Transverse colon (tissue), 4 donors: ENCODE measurements at regions not wholly inside any gene's neighbourhood (a gene's known extent, or its start where the extent isn't known, plus 50 kb on each side); places are given as distances from the start of the nearest gene placed in this dataset.

Source experiments
- DNase-seq: peaks from one replicate; pipeline ENCODE4 v3.0.0-alpha.2; 2019
- H3K27ac ChIP-seq, 4 donors: fragments of 200-600 bp; sonication (generic); 2 replicates each; pipeline ENCODE4 v1.5.1; 2016 to 2018; ENCODE audit warnings: inconsistent platforms in 4 of 4
- H3K27me3 ChIP-seq: fragments of 200-600 bp; sonication (generic); 2 replicates; pipeline ENCODE4 v1.5.1; 2017; ENCODE audit warnings: inconsistent platforms
- H3K36me3 ChIP-seq, 4 donors: fragments of 200-600 bp; sonication (generic); 2 replicates each; pipeline ENCODE4 v1.5.1; 2017 to 2019; ENCODE audit warnings: inconsistent platforms in 4 of 4
- H3K4me1 ChIP-seq, 4 donors: fragments of 200-600 bp; sonication (generic); 2 replicates each; pipeline ENCODE4 v1.5.1; 2017 to 2020; ENCODE audit warnings: inconsistent platforms in 4 of 4
- H3K4me3 ChIP-seq, 4 donors: fragments of 200-600 bp; sonication (generic); 1 replicate in 1 of 4; 2 replicates in 3 of 4; pipeline versions ENCODE4 v1.5.1 to v1.6.1; 2017 to 2019; ENCODE audit warnings: inconsistent platforms in 4 of 4
- H3K9me3 ChIP-seq, 2 donors: fragments of 200-600 bp; sonication (generic); 2 replicates each; pipeline ENCODE4 v1.5.1; 2017 to 2019; ENCODE audit warnings: inconsistent platforms in 2 of 2
- CTCF ChIP-seq, 5 experiments: fragments of 200-600 bp in 3 of 5; fragments of 450-650 bp in 2 of 5; sonication (generic) in 3 of 5; IDR thresholded peaks; 1 replicate in 2 of 5; 2 replicates in 3 of 5; pipeline ENCODE4 v1.5.1; 2016 to 2017; ENCODE audit warnings: antibody characterized with exemption in 5 of 5, inconsistent platforms in 3 of 5, mild to moderate bottlenecking in 2 of 5, moderate library complexity in 1 of 5
- EP300 ChIP-seq: sonication (generic); formaldehyde crosslinking; IDR thresholded peaks from one replicate; pipeline ENCODE4 v1.6.1; 2017; ENCODE audit warnings: antibody characterized with exemption, low read depth
- POLR2A ChIP-seq: fragments of 450-650 bp; IDR thresholded peaks from one replicate; pipeline ENCODE4 v1.6.1; 2016; ENCODE audit warnings: antibody characterized with exemption, mild to moderate bottlenecking, moderate library complexity
- POLR2AphosphoS5 ChIP-seq, 3 donors: sonication (generic); formaldehyde crosslinking; IDR thresholded peaks; one replicate each; pipeline ENCODE4 v1.6.1; 2016; ENCODE audit warnings: antibody characterized with exemption in 3 of 3
- WGBS, 2 donors: methylation state at CpG; one replicate each; pipeline ENCODE4 v1.1.5; 2018; ENCODE audit warnings: low coverage in 1 of 2; 5-methylcytosine and 5-hydroxymethylcytosine counted together
- in situ Hi-C, 4 donors: fragments of 200-750 bp; cut with MboI; loops; one replicate each; pipeline versions ENCODE4 v1.15.0 to v1.15.1; 2017; ENCODE audit warnings: low sequenced_read_pairs in 3 of 4, low pct_ligation_motif_present in 1 of 4, low pct_unique_long_range_greater_than_20kb in 1 of 4
- intact Hi-C: fragments of 100-400 bp; cut with DNase I; formaldehyde crosslinking; loops from one replicate; pipeline ENCODE4 v1.15.1; 2023; ENCODE audit warnings: low total_unique reads

DNA sequence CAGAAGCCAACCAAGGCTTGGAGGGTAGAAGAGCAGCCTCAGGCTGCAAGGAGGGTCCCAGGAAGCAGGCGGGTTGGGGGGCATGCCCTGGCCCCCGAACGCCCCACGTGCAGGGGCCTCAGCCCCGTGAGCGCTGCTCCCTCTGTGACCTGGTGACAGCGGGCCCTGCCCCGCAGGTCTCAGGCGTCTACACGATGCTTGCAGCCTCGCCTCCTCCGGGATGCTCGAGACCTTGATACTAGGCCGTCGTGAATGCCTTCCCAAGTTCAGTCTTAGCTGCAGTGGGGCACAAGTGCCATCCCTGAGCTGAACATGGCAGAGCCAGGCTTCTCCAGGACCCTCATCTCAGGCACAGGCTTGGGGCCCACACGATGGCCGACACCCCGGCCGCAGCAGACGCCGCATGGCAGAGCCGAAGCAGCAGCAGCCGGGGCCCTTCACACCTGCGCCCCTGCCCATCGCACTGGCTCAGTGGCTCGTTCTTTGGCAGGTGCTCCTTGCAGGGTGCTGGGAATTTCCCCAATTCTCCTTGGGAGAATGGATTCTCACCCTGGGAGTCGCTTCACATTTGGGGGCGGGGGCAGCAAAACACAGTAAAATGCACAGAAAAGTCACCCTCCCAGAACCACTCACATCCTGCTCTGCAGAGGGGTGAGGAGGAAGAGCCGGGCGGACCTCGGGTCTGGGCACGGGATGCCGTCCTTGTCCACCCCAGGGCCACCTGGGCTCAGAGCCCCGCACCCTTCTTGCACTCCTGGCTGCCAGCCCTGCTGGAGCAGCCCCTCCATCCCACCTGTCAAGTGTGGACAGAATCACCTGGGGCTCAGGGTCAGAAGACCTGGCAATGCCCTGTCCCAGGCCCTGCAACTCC is 161.8 kb downstream of the DLL1 start:
- Histone ChIP-seq H3K9me3 (no peaks in the 10 kb centered on the region), H3K36me3 (no peaks in the 10 kb centered on the region), H3K4me3 (no peak overlapping the region), H3K27me3 (no peaks in the 10 kb centered on the region), H3K4me1 (peaks cover 0 to 15% (median 0%) of the 10 kb centered on the region in 4 donors), H3K27ac (no peak overlapping the region)
- intact Hi-C loops = no loop called here
- no peak for DNase-seq
- in situ Hi-C loops = no loop called here
- 91% methylated on average over 34 of the region's 34 CpGs; no CpG with 5 or more reads in 1 of the 2 donors for WGBS, 2 donors
- no peak for TF ChIP-seq EP300
- no peak for TF ChIP-seq POLR2A
- TF ChIP-seq CTCF (IDR thresholded peaks at IDR 0.05) = no peak
- TF ChIP-seq POLR2AphosphoS5 (IDR thresholded peaks at IDR 0.05) = no peak

- H3K27ac ChIP-seq = no peak overlapping the region
- H3K36me3 ChIP-seq = no peaks in the 10 kb centered on the region
- intact Hi-C loops (no loop called here), in situ Hi-C loops (no loop called here)
- peaks cover 0 to 15% (median 0%) of the 10 kb centered on the region in 4 donors for H3K4me1 ChIP-seq
- no peaks in the 10 kb centered on the region for H3K27me3 ChIP-seq
- no peaks in the 10 kb centered on the region for H3K9me3 ChIP-seq
- 92 to 100% methylated on average over 2 to 10 of the region's 10 CpGs for WGBS, 2 donors
- H3K4me3 ChIP-seq = no peak overlapping the region
- DNase-seq = no peak
- TF ChIP-seq EP300 (no peak), POLR2AphosphoS5 (IDR thresholded peaks at IDR 0.05) (no peak), CTCF (IDR thresholded peaks at IDR 0.05) (no peak), POLR2A (no peak)
Measured at GRCh38 chr6:170128346-170128745, 162.5 kb downstream of the DLL1 start.

GRCh38 chr6:170127151-170127550 is 163.7 kb downstream of the DLL1 start:
- H3K4me3 ChIP-seq = no peak overlapping the region
- no peaks in the 10 kb centered on the region for H3K36me3 ChIP-seq
- H3K27me3 ChIP-seq = no peaks in the 10 kb centered on the region
- no peak for DNase-seq
- peaks cover 0 to 15% (median 0%) of the 10 kb centered on the region in 4 donors for H3K4me1 ChIP-seq
- no peak overlapping the region for H3K27ac ChIP-seq
- TF ChIP-seq EP300 (no peak), POLR2AphosphoS5 (IDR thresholded peaks at IDR 0.05) (no peak), POLR2A (no peak), CTCF (IDR thresholded peaks at IDR 0.05) (no peak)
- intact Hi-C loops (no loop called here), in situ Hi-C loops (no loop called here)
- no peaks in the 10 kb centered on the region for H3K9me3 ChIP-seq
- 83 to 95% methylated on average over 3 to 8 of the region's 9 CpGs for WGBS, 2 donors

DNA sequence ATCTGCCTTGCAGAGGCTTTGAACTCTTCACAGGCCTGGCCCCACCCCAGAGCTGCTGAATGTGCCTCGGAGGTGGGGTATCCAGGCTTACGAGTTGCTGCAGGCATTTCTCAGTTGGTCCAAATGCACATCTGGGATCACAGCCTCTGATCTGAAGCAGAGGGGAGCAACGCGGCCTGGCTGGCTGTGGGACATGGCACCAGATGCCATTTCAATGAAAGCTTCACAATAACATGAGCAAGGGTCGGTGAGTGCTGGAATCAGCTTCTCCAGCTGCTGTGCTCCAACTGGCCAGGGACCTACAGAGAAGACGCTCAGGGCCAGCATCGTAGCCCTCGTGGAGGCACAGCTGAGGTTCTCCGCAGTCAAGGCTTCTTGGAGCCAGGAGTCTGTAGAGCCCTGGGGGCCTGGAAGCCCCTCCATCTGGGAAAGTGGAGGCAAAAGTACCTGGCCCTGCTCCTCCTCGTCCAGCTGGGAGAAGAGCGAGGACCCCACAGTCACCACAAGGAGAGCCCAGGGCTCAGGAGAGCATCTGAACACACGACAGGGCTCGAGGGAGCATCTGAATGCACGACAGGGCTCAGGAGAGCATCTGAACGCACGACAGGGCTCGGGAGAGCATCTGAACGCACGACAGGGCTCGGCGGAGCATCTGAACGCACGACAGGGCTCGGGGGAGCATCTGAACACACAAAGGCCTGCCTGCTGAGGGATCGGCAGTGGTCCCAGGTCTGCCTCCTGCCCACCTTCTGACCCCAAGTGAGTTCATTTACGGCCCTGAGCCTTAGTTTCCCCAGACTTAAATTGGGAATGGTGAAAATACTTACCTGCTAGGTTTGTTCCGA is 165.2 kb downstream of the DLL1 start:
- H3K36me3 ChIP-seq = no peaks in the 10 kb centered on the region
- peaks cover 4 to 13% of the 10 kb centered on the region in 2 donors for H3K9me3 ChIP-seq
- intact Hi-C loops (no loop called here), in situ Hi-C loops (no loop called here)
- no peak overlapping the region for H3K4me3 ChIP-seq
- H3K27me3 ChIP-seq = no peaks in the 10 kb centered on the region
- WGBS, 2 donors = 88% methylated on average over 27 of the region's 27 CpGs; no CpG with 5 or more reads in 1 of the 2 donors
- no peak overlapping the region for H3K27ac ChIP-seq
- peaks cover 0 to 15% (median 0%) of the 10 kb centered on the region in 4 donors for H3K4me1 ChIP-seq
- TF ChIP-seq EP300 = no peak
- no peak for TF ChIP-seq CTCF (IDR thresholded peaks at IDR 0.05)
- no peak for TF ChIP-seq POLR2A
- no peak for TF ChIP-seq POLR2AphosphoS5 (IDR thresholded peaks at IDR 0.05)
- no peak for DNase-seq
